Parathyroid adenoma (tissue), 2 donors: ENCODE measurements at regions not wholly inside any gene's neighbourhood (a gene's known extent, or its start where the extent isn't known, plus 50 kb on each side); places are given as distances from the start of the nearest gene placed in this dataset.

Experiments
- H2AFZ ChIP-seq: fragments of 300-600 bp; sonication (generic); one replicate; pipeline ENCODE4 v1.7.0; 2017; ENCODE audit warnings: antibody characterized with exemption, mild to moderate bottlenecking
- H3K27ac ChIP-seq: fragments of 300-600 bp; sonication (generic); one replicate; pipeline ENCODE4 v1.7.0; 2017
- H3K27me3 ChIP-seq: fragments of 300-600 bp; sonication (generic); one replicate; pipeline ENCODE4 v1.7.0; 2017; ENCODE audit warnings: low read length; ENCODE audit not compliant: control insufficient read depth, insufficient read depth
- H3K36me3 ChIP-seq: fragments of 300-600 bp; sonication (generic); one replicate; pipeline ENCODE4 v1.7.0; 2017; ENCODE audit warnings: low read length; ENCODE audit not compliant: control insufficient read depth, insufficient read depth
- H3K4me1 ChIP-seq: fragments of 300-600 bp; sonication (generic); one replicate; pipeline ENCODE4 v1.7.0; 2017; ENCODE audit warnings: control low read depth
- H3K4me2 ChIP-seq: fragments of 300-600 bp; sonication (generic); one replicate; pipeline ENCODE4 v1.7.0; 2017; ENCODE audit warnings: low read length
- H3K4me3 ChIP-seq: fragments of 300-600 bp; sonication (generic); one replicate; pipeline ENCODE4 v1.7.0; 2017; ENCODE audit warnings: low read depth, low read length
- H3K79me2 ChIP-seq: fragments of 300-600 bp; sonication (generic); one replicate; pipeline ENCODE4 v1.7.0; 2017; ENCODE audit warnings: control low read depth
- H3K9ac ChIP-seq: fragments of 300-600 bp; sonication (generic); one replicate; pipeline ENCODE4 v1.7.0; 2017; ENCODE audit warnings: mild to moderate bottlenecking
- H3K9me3 ChIP-seq: fragments of 300-600 bp; sonication (generic); one replicate; pipeline ENCODE4 v1.7.0; 2017; ENCODE audit warnings: low read length; ENCODE audit not compliant: control insufficient read depth
- TF ChIP-seq, protein P1 (sequence below): fragments of 300-600 bp; sonication (generic); IDR thresholded peaks from one replicate; pipeline ENCODE4 v1.7.0; 2017; ENCODE audit warnings: antibody characterized with exemption, mild to moderate bottlenecking
- donor health status: primary hyperparathyroidism.

DNA sequence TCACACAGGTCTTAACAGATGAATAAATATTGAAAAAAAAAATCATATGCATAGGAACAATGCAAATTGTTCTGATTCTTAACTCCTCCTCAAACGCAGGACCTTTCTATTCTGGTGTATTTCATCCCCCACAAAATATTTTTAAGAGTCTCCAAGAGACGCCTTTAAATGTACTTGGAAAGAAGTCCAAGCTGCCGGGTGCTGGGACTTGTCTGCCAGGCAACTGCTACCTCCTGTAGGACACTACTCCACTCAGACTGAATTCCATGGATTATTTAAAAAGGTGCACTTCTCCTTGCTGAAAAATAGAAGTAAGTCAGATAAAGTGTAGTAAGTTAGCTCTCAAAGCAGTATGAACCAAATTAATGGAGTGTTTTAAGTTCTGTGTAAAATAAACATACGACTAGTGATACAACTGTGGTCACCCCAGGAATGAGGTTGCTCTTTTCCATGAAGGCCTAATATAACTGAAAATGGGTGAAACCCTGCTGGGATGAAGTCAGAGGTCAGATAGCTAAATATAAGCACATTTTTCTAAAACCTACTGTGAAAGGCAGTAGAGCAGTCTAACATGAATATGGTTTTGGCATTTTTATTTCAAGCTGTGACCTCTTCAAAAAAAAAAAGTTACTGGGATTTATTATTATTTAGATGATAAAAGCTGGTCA, 189.2 kb upstream of the PBX1 start:
- TF ChIP-seq, protein P1, sequence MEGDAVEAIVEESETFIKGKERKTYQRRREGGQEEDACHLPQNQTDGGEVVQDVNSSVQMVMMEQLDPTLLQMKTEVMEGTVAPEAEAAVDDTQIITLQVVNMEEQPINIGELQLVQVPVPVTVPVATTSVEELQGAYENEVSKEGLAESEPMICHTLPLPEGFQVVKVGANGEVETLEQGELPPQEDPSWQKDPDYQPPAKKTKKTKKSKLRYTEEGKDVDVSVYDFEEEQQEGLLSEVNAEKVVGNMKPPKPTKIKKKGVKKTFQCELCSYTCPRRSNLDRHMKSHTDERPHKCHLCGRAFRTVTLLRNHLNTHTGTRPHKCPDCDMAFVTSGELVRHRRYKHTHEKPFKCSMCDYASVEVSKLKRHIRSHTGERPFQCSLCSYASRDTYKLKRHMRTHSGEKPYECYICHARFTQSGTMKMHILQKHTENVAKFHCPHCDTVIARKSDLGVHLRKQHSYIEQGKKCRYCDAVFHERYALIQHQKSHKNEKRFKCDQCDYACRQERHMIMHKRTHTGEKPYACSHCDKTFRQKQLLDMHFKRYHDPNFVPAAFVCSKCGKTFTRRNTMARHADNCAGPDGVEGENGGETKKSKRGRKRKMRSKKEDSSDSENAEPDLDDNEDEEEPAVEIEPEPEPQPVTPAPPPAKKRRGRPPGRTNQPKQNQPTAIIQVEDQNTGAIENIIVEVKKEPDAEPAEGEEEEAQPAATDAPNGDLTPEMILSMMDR = no peak
- no peaks in the 10 kb centered on the region for H3K27me3 ChIP-seq
- H3K79me2 ChIP-seq = no peaks in the 10 kb centered on the region
- no peaks in the 10 kb centered on the region for H3K9me3 ChIP-seq
- H3K4me1 ChIP-seq = no peaks in the 10 kb centered on the region
- no peak overlapping the region for H3K27ac ChIP-seq
- no peak overlapping the region for H3K4me2 ChIP-seq
- no peak overlapping the region for H3K4me3 ChIP-seq
- H2AFZ ChIP-seq = no peak overlapping the region
- H3K9ac ChIP-seq = no peak overlapping the region
- no peaks in the 10 kb centered on the region for H3K36me3 ChIP-seq

DNA sequence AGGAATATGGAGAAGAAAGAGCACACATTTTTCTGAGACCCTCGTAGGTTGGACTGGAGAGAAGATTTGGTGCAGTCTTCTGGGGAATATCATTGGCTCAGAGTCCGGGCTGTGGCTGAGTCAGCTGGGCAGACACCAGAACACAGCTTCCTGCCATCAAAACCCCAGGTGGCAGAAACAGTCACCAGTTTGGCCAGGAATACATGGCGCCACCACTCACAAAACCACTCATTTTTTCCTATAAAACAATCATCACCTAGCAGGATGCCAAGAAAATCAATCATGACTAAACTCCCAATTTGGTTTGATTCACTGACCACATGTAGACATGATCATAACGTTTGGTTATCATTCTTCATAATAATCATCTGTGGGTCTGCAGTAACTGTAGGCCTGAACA, 178.1 kb upstream of the PBX1 start:
- TF ChIP-seq, protein P1 = no peak
- no peaks in the 10 kb centered on the region for H3K36me3 ChIP-seq
- no peaks in the 10 kb centered on the region for H3K9me3 ChIP-seq
- H3K27me3 ChIP-seq = no peaks in the 10 kb centered on the region
- no peak overlapping the region for H3K27ac ChIP-seq
- H3K79me2 ChIP-seq = no peaks in the 10 kb centered on the region
- no peak overlapping the region for H3K9ac ChIP-seq
- no peaks in the 10 kb centered on the region for H3K4me1 ChIP-seq
- no peak overlapping the region for H3K4me2 ChIP-seq
- H3K4me3 ChIP-seq = no peak overlapping the region
- H2AFZ ChIP-seq = no peak overlapping the region

DNA sequence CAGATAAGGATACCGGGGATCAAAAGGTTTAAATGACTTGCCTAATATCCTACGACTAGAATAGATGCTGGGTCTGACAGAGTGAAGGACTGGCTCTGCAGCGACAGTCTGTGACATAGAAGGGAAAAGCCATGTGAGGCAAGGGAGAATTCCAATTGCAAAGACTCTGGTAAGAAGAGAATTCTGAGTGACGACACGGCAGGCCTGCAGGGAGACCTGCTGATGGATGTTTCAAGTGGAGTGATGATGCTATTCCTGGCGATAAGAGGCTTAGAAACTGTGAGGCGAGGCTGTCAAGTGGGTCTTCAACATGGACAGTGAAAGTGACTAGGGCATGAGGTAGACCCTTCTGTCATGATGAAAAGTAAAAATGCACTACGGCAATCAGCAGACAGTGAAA, 176.6 kb upstream of the PBX1 start:
- TF ChIP-seq, protein P1 = no peak
- no peak overlapping the region for H3K27ac ChIP-seq
- H3K79me2 ChIP-seq = no peaks in the 10 kb centered on the region
- H3K4me1 ChIP-seq = no peaks in the 10 kb centered on the region
- H3K9ac ChIP-seq = no peak overlapping the region
- no peak overlapping the region for H3K4me2 ChIP-seq
- H3K36me3 ChIP-seq = no peaks in the 10 kb centered on the region
- no peak overlapping the region for H2AFZ ChIP-seq
- no peak overlapping the region for H3K4me3 ChIP-seq
- no peaks in the 10 kb centered on the region for H3K9me3 ChIP-seq
- no peaks in the 10 kb centered on the region for H3K27me3 ChIP-seq

DNA sequence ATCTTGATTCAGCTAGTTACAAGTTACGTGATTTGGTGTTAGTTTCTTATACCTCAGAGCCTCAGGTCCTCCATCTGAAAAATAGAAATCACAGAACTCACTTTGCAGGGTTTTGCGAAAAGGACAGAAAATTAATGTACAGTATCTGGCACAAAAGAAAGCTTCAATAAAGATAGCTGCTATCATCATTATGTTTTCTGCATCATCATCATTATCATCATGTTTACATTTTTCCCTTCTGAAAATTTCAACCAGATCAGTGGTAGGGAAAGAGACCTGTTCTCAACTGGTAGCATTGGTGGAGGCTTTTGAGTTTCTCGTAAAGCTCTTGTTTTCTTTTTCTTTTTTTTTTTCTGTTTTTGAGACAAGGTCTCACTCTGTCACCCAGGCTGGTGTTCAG, 174.7 kb upstream of the PBX1 start:
- TF ChIP-seq, protein P1 = no peak
- no peak overlapping the region for H3K4me2 ChIP-seq
- H3K27me3 ChIP-seq = no peaks in the 10 kb centered on the region
- H2AFZ ChIP-seq = no peak overlapping the region
- H3K36me3 ChIP-seq = no peaks in the 10 kb centered on the region
- no peaks in the 10 kb centered on the region for H3K9me3 ChIP-seq
- no peak overlapping the region for H3K27ac ChIP-seq
- no peak overlapping the region for H3K4me3 ChIP-seq
- H3K9ac ChIP-seq = no peak overlapping the region
- H3K79me2 ChIP-seq = no peaks in the 10 kb centered on the region
- H3K4me1 ChIP-seq = no peaks in the 10 kb centered on the region

DNA sequence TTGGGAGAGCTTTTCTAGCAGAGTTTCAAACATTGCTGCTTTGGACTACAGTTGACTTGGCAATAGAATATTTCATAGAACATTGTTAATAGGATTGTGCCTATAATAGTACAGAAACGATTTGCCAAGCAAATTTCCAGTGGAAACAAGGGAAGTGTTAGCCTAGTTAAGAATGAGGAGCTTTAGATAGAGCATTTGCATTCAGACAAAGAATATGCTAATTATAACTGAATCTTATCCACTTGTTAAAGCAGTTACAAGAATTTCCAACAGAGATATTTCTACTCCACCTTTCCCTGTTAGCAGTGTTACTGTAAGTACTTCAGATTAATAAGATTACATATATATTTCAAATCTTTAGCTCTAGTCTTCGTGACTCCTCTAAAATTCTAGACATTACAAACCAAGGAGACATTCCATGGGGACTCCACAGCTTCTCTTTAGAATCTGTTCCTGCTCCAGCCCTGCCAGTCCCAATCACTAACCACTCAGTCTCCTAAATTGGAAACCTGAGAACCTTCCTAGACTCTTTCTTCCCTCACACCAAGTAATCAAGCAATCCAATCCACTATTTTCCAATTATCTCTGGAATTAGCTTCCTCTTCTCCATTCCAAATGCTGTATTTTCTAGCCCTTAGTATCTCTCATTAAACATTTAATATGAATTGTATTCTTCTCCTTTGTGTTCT, 141.8 kb upstream of the PBX1 start:
- H3K79me2 ChIP-seq = no peaks in the 10 kb centered on the region
- no peaks in the 10 kb centered on the region for H3K9me3 ChIP-seq
- no peak overlapping the region for H2AFZ ChIP-seq
- H3K27me3 ChIP-seq = no peaks in the 10 kb centered on the region
- TF ChIP-seq, protein P1 = no peak
- no peaks in the 10 kb centered on the region for H3K36me3 ChIP-seq
- H3K27ac ChIP-seq = no peak overlapping the region
- H3K4me2 ChIP-seq = no peak overlapping the region
- no peak overlapping the region for H3K4me3 ChIP-seq
- H3K9ac ChIP-seq = no peak overlapping the region
- H3K4me1 ChIP-seq = no peaks in the 10 kb centered on the region
